ENCODE measurements at regions not wholly inside any gene's neighbourhood (a gene's known extent, or its start where the extent isn't known, plus 50 kb on each side); places are given as distances from the start of the nearest gene placed in this dataset.
A peak's percentile ranks its signal among the peaks of the same experiment; 100 is the strongest.

- WGBS, 2 experiments (ENCODE audit: extremely low coverage in 1 of 2, insufficient coverage in 1 of 2, insufficient read length in 1 of 2, insufficient replicate concordance in 2 of 2, low coverage in 1 of 2, low lambda C conversion rate in 2 of 2, missing lambda C conversion rate in 1 of 2): 33% methylated on average over 2 of the region's 2 CpGs; no CpG with 5 or more reads in 1 of the 2 experiments
- POLR2A ChIA-PET (ENCODE audit: partially characterized antibody): interaction anchor here (0.6 kb wide), 1 partner anchor 637 kb away, joined by 3 read pairs; no protein-coding TSS in a partner anchor
- no peak for TF ChIP-seq CREB1 (IDR thresholded peaks at IDR 0.05)
- no peak for TF ChIP-seq POLR2A (IDR thresholded peaks at IDR 0.05; ENCODE audit: control extremely low read depth in 1 of 2, low read depth in 2 of 2, low read length in 2 of 2)
- no peak for TF ChIP-seq RBBP5 (IDR thresholded peaks at IDR 0.05; ENCODE audit: borderline replicate concordance, low read depth, low read length)
- no peak for TF ChIP-seq NRF1 (IDR thresholded peaks at IDR 0.05; ENCODE audit: low read depth, low read length)
- TF ChIP-seq, protein P1, sequence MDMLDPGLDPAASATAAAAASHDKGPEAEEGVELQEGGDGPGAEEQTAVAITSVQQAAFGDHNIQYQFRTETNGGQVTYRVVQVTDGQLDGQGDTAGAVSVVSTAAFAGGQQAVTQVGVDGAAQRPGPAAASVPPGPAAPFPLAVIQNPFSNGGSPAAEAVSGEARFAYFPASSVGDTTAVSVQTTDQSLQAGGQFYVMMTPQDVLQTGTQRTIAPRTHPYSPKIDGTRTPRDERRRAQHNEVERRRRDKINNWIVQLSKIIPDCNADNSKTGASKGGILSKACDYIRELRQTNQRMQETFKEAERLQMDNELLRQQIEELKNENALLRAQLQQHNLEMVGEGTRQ (IDR thresholded peaks at IDR 0.05; ENCODE audit: low read length): no peak
- no peak for TF ChIP-seq JUND (IDR thresholded peaks at IDR 0.05; ENCODE audit: low read length)
- TF ChIP-seq POU5F1 (IDR thresholded peaks at IDR 0.05; ENCODE audit: low read depth, low read length): no peak
- no peak for TF ChIP-seq CEBPB (IDR thresholded peaks at IDR 0.05; ENCODE audit: low read depth, low read length)
- no peak for TF ChIP-seq SAP30 (IDR thresholded peaks at IDR 0.05; ENCODE audit: insufficient read depth, insufficient replicate concordance, low read length)
- TF ChIP-seq RFX5 (IDR thresholded peaks at IDR 0.05; ENCODE audit: borderline replicate concordance, low read depth, low read length): no peak
- no peak for TF ChIP-seq ATF2 (IDR thresholded peaks at IDR 0.05; ENCODE audit: low read length)
Measured at GRCh38 chr3:187518207-187518606, 150.0 kb downstream of the RTP4 start.

More at GRCh38 chr3:187518207-187518606, 150.0 kb downstream of the RTP4 start:
- H2BK5ac ChIP-seq (ENCODE audit: low read depth, low read length): peak overlapping the region; percentile 93; the same call in 1 of the 2 replicates
- H3K4ac ChIP-seq (replicated peaks; ENCODE audit: insufficient read length, low read depth, low read length): no peak overlapping the region
- no peaks in the 10 kb centered on the region for H3K79me2 ChIP-seq (ENCODE audit: control insufficient read depth in 1 of 2, insufficient read depth in 2 of 2, low read length in 2 of 2)
- peaks cover 0 to 2% (median 0%) of the 10 kb centered on the region in 4 experiments; a peak in 1 of 8 replicates for H3K36me3 ChIP-seq (ENCODE audit: control insufficient read depth in 2 of 4, insufficient read depth in 4 of 4, low read length in 3 of 4)
- H3K27me3 ChIP-seq (replicated peaks in 1 of 4; ENCODE audit: control insufficient read depth in 3 of 4, extremely low read depth in 1 of 4, insufficient read depth in 3 of 4, low read length in 3 of 4): no peaks in the 10 kb centered on the region
- H3K4me1 ChIP-seq (replicated peaks in 1 of 4; ENCODE audit: control insufficient read depth in 3 of 4, insufficient read depth in 4 of 4, low read length in 3 of 4): peaks cover 2 to 16% (median 9%) of the 10 kb centered on the region in 4 experiments; a peak in 4 of 7 replicates
- H3K56ac ChIP-seq (replicated peaks; ENCODE audit: insufficient read length, low read depth, low read length): no peak overlapping the region
- no peak overlapping the region for H3K14ac ChIP-seq (ENCODE audit: insufficient read length)
- no peaks in the 10 kb centered on the region for H3K79me1 ChIP-seq (ENCODE audit: low read depth, low read length)
- H3K23ac ChIP-seq (ENCODE audit: insufficient read length): no peak overlapping the region
- no peak overlapping the region for H3K4me3 ChIP-seq (ENCODE audit: extremely low read depth in 1 of 4, insufficient read depth in 2 of 4, low read depth in 3 of 4, low read length in 4 of 4)
- H2AK5ac ChIP-seq (ENCODE audit: low read depth, low read length): no peak overlapping the region
- H2AFZ ChIP-seq (ENCODE audit: low read length): no peak overlapping the region
- H3K9me3 ChIP-seq (ENCODE audit: insufficient read depth in 2 of 2, low read depth in 1 of 2, low read length in 1 of 2): peaks cover 0 to 3% of the 10 kb centered on the region in 2 experiments; a peak in 2 of 4 replicates
- no peak overlapping the region for H2BK12ac ChIP-seq (ENCODE audit: low read depth, low read length)
- peak overlapping the region; percentile 9; the same call in 1 of the 2 replicates for H2BK20ac ChIP-seq (ENCODE audit: low read length)
- H4K8ac ChIP-seq (ENCODE audit: extremely low read depth, insufficient read depth, low read length): no peak overlapping the region
- peak overlapping the region; percentile 24 for H2BK120ac ChIP-seq (replicated peaks; ENCODE audit: low read depth, low read length)
- peak overlapping the region in 1 of 2 experiments; percentile 48; a peak in 1 of 4 replicates for H3K4me2 ChIP-seq (ENCODE audit: insufficient read depth in 1 of 2, low read depth in 2 of 2, low read length in 2 of 2)
- DNase-seq (ENCODE audit: low read depth in 1 of 2, low spot score in 2 of 2) (no peak), FAIRE-seq (peak; percentile 36)
- no peak overlapping the region; the same call in 1 of the 2 replicates for H3K18ac ChIP-seq (ENCODE audit: extremely low read depth, low read length)
- H3K27ac ChIP-seq (ENCODE audit: low read depth, low read length): no peak overlapping the region
- H4K5ac ChIP-seq (ENCODE audit: insufficient read length, low read depth, low read length): no peak overlapping the region
- no peak overlapping the region for H2BK15ac ChIP-seq (ENCODE audit: low read length)
- no peak overlapping the region for H3K9ac ChIP-seq (replicated peaks in 1 of 4; ENCODE audit: extremely low read depth in 1 of 4, low read depth in 3 of 4, low read length in 3 of 4)
- H4K20me1 ChIP-seq (replicated peaks in 1 of 2; ENCODE audit: control insufficient read depth in 1 of 2, insufficient read depth in 2 of 2, low read length in 2 of 2): no peaks in the 10 kb centered on the region
- CTCF ChIA-PET (ENCODE audit: partially characterized antibody): interaction anchor here (1.5 kb wide), 1 partner anchor 161 kb away, joined by 4 read pairs; no protein-coding TSS in a partner anchor
- H3K23me2 ChIP-seq (ENCODE audit: low read depth, low read length): no peaks in the 10 kb centered on the region; the same call in none of the 2 replicates
- peak overlapping the region; percentile 42 for H4K91ac ChIP-seq (replicated peaks; ENCODE audit: insufficient read length, low read length)

Data from H1 (cell line).